GM18505 (cell line): ENCODE measurements at regions not wholly inside any gene's neighbourhood (a gene's known extent, or its start where the extent isn't known, plus 50 kb on each side); places are given as distances from the start of the nearest gene placed in this dataset.

Source experiments
- ATAC-seq: cut with Tn5 transposase; IDR thresholded peaks from one replicate; pipeline ENCODE4 v1.9.1; 2021; ENCODE audit not compliant: unreplicated experiment
- POLR2A ChIP-seq: IDR thresholded peaks from 4 replicates; pipeline ENCODE4 v1.6.1; 2011; ENCODE audit warnings: borderline replicate concordance; ENCODE audit not compliant: insufficient read depth, insufficient read length; ENCODE audit errors: extremely low read depth

- no peak for TF ChIP-seq POLR2A
- ATAC-seq: no peak
Observed at GRCh38 chr13:30053939-30054338, 203.5 kb upstream of the UBL3 start.

DNA sequence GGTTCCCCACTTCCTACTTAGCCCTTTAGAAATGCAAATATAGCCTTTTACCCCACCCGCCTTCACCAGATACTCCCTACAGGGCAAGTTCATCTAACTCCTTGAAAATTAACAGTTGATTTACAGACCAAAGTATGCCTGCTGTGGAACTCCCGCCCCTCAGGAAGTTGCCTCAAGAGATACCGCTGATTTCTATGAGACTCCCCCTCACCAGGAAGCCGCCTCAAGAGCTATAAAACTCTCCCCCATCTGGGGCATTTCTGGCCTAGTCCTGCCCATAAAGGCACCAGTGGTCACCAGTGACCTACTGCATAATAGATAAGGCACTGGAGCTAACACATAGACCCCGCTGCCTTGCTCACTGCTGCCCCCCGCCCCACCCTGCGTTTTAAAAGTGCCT lies 201.7 kb upstream of the UBL3 start:
- TF ChIP-seq POLR2A: no peak
- no peak for ATAC-seq

DNA sequence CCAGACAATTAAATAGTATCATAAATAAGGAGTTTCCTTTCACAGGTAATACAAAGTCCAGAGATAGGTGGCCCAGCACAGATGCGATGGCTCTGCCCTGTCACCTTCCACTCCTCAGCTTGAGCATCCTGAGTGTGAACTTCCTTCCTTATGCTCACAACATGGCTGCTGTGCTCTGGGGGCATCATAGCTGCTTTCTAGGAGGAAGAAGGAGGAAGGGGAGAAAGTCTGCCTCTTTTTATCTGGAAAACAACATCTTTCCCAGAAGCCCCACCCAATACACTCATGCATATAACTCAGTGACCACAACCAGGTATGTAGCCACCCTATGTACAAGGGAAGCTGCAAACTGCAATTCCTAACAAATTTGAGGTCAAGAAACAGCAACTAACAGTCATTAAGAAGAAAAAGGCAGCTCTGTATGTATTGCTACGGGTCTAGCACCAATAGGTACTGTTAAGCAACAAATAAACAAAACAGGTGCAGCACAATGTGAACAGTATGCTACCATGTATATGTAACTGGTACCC lies 201.2 kb upstream of the UBL3 start:
- TF ChIP-seq POLR2A: no peak
- no peak for ATAC-seq

DNA sequence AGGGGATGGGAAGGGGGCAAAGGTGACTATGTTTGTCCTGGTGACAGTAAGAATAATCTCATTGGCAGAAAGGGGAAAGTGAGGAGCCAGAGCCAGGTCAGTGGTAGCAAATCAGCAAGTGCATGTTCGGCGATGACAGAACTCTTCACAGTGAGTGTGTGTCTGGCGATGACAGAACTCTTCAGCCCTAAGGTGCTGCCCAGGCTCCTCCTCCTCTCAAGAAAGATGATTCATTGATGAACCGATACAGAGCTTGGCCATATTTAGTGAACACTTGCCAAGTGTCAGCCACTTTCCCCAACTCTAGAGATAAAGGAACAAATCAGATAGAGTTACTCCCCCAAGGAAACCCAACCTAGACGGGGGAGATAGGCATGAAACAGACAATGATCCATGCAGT lies 199.3 kb upstream of the UBL3 start:
- ATAC-seq: no peak
- TF ChIP-seq POLR2A: no peak

DNA sequence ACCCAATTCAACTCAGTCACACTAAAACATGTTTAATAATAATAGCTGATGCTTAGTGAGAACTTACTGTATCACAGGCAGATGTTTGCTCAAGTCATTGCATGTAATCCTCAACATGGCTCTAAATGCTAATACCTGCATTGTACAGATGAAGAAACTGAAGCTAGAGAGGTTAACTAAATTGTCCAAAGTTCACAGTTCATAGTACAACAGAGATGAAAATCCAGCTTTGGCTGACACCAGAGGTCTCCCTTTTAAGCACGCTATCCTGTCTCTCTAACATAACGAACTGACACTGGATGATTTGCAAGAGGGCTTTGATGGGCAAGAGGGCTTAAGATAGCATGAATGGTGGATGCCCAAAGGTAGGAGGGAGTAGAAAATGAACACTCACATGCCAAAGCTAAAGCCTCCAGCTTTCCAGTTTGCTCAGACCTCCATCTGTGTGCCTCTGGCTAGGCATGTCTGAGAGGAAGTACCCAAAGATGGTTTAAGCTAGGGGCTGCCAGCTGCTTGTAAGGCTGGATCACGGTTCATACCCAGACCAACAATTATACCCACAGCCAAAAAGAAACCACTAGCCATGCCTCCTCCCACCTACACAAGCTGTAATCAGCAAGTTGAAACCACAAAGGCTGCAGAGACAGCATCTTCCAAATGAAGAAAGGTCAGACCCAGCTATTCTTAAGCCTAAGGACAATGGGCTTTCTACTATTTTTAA lies 196.9 kb upstream of the UBL3 start:
- no peak for TF ChIP-seq POLR2A
- no peak for ATAC-seq

- no peak for TF ChIP-seq POLR2A
- ATAC-seq: no peak
Observed at GRCh38 chr13:30045916-30046704, 195.7 kb upstream of the UBL3 start.

- TF ChIP-seq POLR2A: no peak
- ATAC-seq: no peak
Observed at GRCh38 chr13:30044932-30045331, 194.5 kb upstream of the UBL3 start.

GRCh38 chr13:30043631-30043925 lies 193.2 kb upstream of the UBL3 start:
- TF ChIP-seq POLR2A: no peak
- no peak for ATAC-seq

DNA sequence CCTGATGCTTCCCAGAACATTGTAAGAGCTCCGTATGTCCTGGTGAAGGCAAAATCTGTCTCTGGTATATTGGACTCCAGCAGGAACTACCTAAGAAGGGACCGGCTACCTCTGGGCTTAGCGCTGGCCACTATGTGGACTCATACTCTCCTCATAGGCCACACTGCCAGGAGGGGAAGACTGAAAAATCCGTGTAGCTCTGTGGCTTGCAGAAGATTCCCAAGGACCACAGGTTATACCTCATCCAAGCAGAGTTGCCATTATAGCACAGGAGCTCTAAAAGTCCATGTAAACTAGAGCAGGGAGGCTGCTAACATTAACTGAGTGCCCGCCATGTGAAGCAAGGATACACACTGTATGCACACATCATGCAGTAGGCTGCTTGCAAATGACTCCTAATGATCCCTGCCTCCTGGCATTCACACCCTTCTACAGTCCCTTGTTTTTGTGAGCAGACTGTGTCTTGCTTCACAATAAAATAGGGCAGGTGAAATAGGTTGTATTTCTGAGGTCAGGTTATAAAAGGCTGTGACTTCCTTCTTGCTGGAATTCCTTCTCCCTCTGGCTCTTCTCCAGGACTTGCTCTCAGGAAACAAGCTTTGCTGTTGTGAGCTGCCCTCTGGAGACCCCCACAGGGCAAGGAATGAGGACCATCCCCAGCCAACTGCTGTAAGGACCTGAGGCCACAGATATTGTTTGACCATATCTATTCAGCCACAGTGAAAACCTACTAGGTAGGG lies 192.6 kb upstream of the UBL3 start:
- no peak for ATAC-seq
- TF ChIP-seq POLR2A: no peak

GRCh38 chr13:30042272-30042671 lies 191.9 kb upstream of the UBL3 start:
- TF ChIP-seq POLR2A: no peak
- ATAC-seq: no peak

- ATAC-seq: no peak
- TF ChIP-seq POLR2A: no peak
Observed at GRCh38 chr13:30039511-30039911, 189.1 kb upstream of the UBL3 start.

- no peak for ATAC-seq
Observed at GRCh38 chr13:30038884-30039283, 188.5 kb upstream of the UBL3 start.

DNA sequence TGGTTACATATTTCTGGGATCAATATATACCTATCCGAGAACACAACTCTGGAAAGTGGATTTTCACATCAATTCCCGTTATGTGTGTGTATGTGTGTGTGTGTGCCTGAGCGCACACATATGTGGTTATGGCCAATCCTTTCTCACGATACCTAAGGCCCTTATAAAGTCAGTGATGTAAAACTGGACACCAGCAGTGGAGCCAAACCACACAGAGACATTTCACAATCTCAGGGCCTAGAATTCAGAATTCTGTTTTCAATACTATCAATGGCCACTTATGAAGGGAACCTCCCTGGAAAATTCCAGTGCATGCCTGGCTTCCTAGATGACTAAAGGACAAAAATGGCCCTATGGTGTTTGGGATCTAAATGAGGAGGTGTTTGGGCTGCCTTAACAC lies 187.3 kb upstream of the UBL3 start:
- no peak for ATAC-seq
- TF ChIP-seq POLR2A: no peak

More at GRCh38 chr13:30038884-30039283, 188.5 kb upstream of the UBL3 start:
- TF ChIP-seq POLR2A: no peak
